Endothelial cell of umbilical vein (primary cell): ENCODE measurements at regions not wholly inside any gene's neighbourhood (a gene's known extent, or its start where the extent isn't known, plus 50 kb on each side); places are given as distances from the start of the nearest gene placed in this dataset.

Experiments used
- JUN ChIP-seq: IDR thresholded peaks from 2 replicates; pipeline ENCODE4 v1.6.1; 2011; ENCODE audit warnings: borderline replicate concordance, low read depth; ENCODE audit not compliant: insufficient read length, insufficient read depth
- POLR2A ChIP-seq: IDR thresholded peaks from 2 replicates; pipeline ENCODE4 v1.6.1; 2012; ENCODE audit warnings: low read depth, mild to moderate bottlenecking, control low read depth, low read length
- POLR2AphosphoS5 ChIP-seq: IDR thresholded peaks from 2 replicates; pipeline ENCODE4 v1.6.1; 2012; ENCODE audit warnings: low read depth, mild to moderate bottlenecking, control low read depth, low read length, moderate library complexity; ENCODE audit not compliant: insufficient read depth
- TF ChIP-seq, protein P1 (sequence below), 2 donors: IDR thresholded peaks; 1 replicate in 1 of 2; 2 replicates in 1 of 2; pipeline ENCODE4 v1.5.1; 2011; ENCODE audit warnings: low read length in 2 of 2, mild to moderate bottlenecking in 2 of 2, moderate library complexity in 2 of 2, control low read depth in 1 of 2, inconsistent platforms in 1 of 2, low read depth in 1 of 2; ENCODE audit not compliant: insufficient read depth in 1 of 2; ENCODE audit errors: extremely low read depth in 1 of 2

DNA sequence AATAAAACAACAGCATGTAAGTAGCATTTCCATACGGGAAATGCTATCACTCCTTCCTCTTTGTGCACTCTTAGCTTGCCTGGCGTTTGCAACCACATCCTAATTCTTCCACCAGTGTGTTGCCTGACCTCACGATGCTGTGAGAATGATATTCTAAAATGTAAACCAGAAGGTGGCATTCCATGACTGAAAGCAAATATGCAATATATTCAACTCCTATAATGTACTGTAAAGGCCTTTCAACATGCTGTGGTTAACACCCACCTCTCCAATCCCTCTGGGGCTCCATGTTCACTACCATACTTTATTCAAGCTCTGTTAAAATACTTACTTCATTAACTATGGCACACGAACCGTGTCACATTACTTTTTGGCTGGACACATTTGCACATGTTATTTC, 420.6 kb upstream of the DEPDC1 start:
- TF ChIP-seq POLR2A = no peak
- TF ChIP-seq, protein P1, sequence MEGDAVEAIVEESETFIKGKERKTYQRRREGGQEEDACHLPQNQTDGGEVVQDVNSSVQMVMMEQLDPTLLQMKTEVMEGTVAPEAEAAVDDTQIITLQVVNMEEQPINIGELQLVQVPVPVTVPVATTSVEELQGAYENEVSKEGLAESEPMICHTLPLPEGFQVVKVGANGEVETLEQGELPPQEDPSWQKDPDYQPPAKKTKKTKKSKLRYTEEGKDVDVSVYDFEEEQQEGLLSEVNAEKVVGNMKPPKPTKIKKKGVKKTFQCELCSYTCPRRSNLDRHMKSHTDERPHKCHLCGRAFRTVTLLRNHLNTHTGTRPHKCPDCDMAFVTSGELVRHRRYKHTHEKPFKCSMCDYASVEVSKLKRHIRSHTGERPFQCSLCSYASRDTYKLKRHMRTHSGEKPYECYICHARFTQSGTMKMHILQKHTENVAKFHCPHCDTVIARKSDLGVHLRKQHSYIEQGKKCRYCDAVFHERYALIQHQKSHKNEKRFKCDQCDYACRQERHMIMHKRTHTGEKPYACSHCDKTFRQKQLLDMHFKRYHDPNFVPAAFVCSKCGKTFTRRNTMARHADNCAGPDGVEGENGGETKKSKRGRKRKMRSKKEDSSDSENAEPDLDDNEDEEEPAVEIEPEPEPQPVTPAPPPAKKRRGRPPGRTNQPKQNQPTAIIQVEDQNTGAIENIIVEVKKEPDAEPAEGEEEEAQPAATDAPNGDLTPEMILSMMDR (IDR thresholded peaks at IDR 0.05; ENCODE audit: extremely low read depth in 1 of 2, insufficient read depth in 1 of 2, low read depth in 1 of 2, low read length in 2 of 2) = no peak
- no peak for TF ChIP-seq POLR2AphosphoS5
- TF ChIP-seq JUN = no peak
